IPS DF 19.7 (cell line): ENCODE measurements at regions not wholly inside any gene's neighbourhood (a gene's known extent, or its start where the extent isn't known, plus 50 kb on each side); places are given as distances from the start of the nearest gene placed in this dataset.
"Not testable (repeated sequence)": the region's sequence is repeated elsewhere in the genome, so short reads cannot be mapped to it uniquely, and the experiment has no call there.

Experiments
- DNase-seq: peaks from one replicate; pipeline ENCODE4 v3.0.0-alpha.2; 2013; ENCODE audit warnings: low read depth, low spot score

GRCh38 chr6:19394051-19394450, 443.1 kb upstream of the ID4 start:
- DNase-seq, result no peak

DNA sequence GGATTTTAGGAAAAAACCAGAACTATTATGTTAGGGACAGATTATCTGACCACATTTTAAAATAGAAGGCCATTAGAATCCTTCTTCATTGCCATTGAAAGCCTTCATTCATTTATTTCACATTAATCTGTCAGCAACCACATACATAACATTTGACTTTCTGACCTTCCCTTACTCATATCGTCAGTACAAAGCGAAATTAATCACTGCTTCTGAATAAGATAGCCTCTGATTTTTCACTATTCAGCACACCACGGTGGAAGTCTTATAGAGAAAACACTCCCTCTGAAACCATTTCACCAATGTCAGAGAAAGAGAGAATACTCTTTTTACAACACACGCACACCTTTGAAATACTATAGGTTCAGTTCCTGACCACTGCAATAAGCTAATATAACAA, 442.5 kb upstream of the ID4 start:
- DNase-seq, result no peak

DNA sequence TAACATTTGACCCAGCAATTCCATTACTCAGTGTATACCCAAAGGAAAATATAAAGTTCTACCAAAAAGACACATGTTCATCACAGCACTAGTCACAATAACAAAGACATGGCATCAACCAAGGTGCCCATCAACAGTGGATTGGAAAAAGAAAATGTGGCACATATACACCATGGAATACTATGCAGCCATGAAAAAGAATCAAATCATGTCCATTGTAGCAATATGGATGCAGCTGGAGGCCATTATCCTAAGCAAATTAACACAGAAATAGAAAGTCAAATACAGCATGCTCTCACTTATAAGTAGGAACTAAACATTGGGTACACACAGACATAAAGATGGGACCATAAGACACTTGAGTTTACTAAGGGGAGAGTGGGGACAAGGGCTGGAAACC, 441.9 kb upstream of the ID4 start:
- DNase-seq, result no peak

DNA sequence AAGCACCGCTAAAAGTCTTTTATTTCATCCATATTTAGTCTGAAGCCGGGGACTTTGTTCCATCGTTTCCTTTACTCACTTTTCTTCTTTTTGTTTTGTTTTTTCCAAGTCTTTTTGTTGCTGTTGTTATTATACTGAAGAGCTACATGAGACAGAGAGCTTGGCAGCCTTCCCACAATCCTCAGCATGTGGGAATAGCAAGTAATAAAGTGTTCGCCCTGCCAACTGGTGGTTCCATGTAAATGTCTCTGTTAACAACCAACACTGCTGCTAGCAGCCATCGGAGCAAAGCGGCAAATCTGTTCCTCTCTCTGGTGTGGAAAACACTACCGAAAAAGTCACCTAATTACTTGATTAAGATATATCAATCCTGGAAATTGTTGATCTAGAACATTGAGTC, 437.8 kb upstream of the ID4 start:
- DNase-seq, result no peak

DNA sequence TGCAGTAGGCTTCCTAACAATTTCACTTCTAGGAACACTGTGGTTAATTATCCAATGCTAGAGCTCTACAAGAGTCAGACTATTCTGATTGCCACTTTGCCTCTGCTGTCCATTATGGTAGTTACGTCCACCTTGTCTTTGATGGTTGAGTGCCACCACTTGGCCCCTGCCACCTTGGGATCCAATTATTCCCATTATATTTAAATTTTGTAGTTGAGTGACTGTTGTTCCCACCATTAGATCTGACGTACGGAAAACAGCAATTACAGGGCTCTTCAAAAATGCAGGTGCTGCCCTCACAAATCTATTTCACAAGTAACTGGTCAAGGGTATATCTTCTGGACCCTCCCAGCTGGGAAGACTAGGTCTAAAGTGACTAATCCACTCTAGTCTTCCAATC, 432.3 kb upstream of the ID4 start:
- DNase-seq, result not testable (repeated sequence)

GRCh38 chr6:19408331-19408730, 428.8 kb upstream of the ID4 start:
- DNase-seq, result no peak

DNA sequence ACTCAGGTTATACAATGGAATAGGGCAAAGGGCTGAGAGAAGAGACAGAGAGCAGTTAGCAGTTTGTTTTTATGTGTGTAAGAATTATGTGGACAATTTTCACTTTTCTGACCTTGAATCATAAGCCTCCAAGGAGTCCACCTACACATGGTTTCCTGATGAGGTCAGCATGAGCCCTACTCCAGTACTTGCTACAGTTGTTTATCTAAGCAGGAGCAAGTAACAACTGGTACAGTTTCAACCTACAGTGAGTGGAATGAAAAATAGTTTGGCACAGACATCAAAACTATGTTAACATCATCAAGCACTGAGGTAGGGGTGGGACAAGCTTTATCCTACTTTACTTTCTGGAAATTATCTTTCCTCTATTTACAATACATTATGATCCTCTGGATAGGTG, 426.7 kb upstream of the ID4 start:
- no peak for DNase-seq

DNA sequence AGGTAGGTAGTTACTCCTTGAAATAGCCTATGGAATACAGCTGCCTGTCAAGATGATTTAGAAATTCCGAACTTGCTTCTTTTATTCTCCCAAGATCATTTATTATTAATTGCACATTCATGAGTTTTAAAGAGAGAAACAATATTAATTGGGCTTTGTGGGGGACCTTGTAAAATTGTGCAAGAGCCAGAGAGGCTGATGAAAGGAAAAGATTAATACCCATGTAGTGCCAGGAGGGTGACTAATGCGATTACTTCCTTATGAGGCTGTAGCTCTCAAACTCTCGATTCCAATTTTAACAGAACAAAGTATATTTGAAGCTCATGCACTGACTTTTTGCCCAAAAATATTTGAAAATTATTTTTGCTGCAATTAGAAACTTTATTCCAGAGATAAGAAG, 423.8 kb upstream of the ID4 start:
- no peak for DNase-seq

GRCh38 chr6:19415605-19416326, 421.4 kb upstream of the ID4 start:
- DNase-seq, result no peak

DNA sequence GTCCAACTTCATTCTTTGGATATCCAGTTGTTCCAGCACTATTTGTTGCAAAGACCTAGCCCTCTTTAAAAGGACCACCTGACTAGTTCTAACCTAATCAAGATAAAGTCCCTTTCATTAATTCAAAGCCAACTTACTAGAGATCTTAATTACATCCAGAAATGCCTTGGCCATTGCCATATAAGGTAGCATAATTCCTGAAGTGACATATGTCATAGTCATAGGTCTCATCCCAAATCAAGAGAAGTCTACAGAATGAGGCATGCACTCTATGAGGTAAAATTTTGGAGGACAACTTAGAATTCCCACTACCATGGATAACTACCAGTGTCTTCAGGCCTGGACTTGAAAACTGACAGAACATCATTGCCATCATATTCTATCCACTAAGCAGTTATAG, 420.4 kb upstream of the ID4 start:
- no peak for DNase-seq

DNA sequence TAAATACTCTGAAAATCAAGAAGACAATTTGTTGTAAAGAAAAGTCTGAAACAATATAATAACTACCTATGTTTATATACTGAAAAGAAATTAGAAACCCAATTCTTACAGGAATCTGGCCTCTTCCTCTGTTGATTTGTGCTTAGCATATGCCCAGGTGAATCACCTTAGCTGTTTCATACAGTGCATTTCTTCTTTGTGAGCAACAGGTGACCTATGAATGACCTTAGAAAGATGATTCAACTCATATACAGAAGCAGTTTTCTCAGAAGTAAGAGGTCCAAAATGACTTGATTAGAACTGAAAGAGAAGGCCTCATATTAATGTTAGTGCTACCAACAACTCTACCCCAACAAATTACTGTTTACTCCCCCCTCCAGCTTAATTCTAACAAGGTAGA, 419.5 kb upstream of the ID4 start:
- DNase-seq, result no peak

DNA sequence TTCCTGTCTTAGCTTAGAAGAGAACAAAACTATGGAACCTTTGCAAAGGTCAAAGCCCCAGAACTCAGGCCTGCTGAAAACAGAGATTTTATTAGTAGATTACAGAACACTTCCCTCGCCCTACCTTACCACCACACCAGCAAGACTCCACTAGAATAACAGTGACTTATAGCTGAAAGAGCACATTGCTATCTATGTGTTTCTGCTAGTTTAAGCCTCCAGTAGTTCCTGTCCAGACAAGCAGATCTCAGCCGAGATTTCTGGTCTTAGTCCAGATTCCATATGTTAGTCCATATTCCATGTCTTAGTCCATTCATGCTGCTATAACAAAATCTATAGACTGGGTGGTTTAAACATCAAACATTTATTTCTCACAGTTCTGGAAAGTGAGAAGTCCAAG, 412.3 kb upstream of the ID4 start:
- DNase-seq, result no peak

DNA sequence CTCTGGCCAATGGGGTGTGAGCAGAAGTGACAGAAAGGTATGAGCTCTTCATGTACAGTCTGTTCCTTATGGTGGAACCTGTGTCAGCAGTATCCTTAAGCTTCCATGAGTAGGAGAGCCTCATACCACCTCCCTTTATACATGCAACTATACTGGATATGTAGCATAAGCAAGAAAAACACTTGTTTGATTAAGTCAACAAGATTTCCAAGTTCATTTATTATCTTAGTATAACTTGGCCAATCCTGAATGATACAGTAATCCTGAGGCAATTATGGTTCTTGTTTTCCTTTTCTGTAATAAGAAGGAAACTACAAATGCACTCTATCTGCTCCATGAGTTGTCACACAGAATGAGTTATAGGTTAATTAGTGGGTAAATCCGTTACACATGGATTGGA, 409.6 kb upstream of the ID4 start:
- no peak for DNase-seq

GRCh38 chr6:19432966-19433498, 404.1 kb upstream of the ID4 start:
- no peak for DNase-seq

- DNase-seq, result no peak
Observed at GRCh38 chr6:19434065-19434464, 403.1 kb upstream of the ID4 start.

DNA sequence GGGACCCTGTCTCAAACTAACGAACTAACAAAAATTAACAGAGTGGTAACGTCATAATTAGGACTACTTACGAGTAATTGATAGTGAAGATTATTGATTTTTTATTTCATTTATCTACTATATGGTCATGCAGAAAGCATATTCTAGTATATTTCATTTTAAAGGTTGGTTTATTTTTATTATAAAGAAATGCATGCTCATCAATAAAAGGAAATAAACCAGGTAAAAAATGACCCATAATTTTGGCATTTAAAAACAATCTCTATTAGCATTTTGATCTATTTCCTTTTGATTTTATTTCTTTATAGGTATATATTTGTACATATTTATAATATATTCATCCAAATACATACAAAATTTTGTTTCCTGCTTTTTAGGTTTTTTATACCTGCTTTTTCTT, 401.4 kb upstream of the ID4 start:
- no peak for DNase-seq

DNA sequence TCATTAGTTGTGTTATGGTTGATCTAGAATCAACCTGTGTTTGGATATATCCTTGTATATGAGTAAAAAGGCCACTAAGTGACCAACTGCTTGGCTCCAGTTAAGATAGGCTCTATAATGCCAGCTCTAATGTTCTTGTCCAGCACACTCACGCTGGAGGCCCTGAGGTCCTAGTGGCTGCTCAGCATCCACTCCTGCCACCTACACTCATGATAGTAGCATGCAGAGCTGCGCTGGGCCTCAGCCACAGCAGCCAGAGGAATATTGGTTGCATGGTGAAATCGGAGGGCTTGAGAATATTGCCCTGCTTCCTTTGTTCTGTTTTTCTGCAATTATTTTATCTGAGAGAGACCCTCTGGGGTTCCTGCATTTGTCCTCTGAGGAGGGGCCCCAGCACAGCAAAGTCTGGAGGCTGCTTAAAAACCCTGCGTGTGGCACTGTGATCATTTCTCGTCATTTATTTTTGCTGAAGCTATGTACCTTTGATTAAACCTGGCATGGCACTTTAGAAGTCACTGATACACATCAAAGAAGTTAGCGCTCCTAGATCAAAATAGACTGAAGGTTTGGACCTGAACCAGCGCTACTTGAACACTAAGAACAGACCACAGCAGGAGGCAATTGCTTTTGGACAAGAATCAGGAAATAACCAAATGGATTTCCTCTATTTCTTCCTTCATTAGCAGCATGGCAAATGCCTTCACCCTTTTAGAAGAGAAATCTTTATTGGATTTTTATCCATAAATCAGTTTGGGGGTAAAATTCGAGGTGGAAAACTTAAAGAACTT, 398.4 kb upstream of the ID4 start:
- no peak for DNase-seq

DNA sequence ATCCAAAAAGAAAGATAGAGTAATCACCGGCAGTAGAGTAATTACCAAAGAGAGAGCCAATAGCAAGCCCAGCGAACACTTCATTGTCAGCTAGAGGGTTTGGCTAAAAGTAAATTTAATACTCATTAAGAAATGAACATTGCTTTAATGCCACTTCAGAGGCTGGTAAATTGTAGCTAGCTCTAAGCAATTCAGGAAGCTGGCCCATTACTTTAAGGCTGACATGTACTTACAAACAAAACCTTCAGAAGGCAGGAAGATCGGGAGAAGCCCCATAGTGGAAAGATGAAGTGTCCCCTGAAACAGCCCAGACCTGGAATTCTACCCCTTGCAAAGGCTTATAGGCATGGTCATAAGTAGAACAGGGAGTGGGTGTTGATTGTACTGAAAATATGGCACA, 396.6 kb upstream of the ID4 start:
- no peak for DNase-seq

DNA sequence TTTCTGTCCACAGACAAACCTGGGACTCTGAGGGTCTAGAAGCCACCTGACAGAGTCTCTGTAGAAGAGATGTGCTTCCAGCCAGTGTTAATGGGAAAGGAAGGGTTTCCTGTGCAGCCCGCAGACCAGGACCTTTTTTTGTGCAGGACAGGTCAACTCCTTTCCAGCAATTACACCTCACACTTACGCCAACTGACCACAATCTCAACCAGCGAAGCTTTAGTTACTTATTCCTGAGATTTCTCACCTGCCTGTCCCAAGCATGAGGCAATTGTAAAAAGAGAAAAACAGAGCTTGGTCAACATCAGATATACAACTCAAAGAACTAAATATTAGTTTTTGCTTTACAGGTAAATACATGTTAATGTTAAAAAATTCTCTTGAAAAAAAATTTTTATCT, 393.8 kb upstream of the ID4 start:
- DNase-seq, result no peak

GRCh38 chr6:19444041-19444440, 393.1 kb upstream of the ID4 start:
- no peak for DNase-seq

GRCh38 chr6:19444481-19444880, 392.7 kb upstream of the ID4 start:
- DNase-seq, result no peak

- no peak for DNase-seq
Observed at GRCh38 chr6:19446570-19446969, 390.6 kb upstream of the ID4 start.

GRCh38 chr6:19450651-19451050, 386.5 kb upstream of the ID4 start:
- no peak for DNase-seq
